Gastroesophageal sphincter (tissue), 4 donors: ENCODE measurements at regions not wholly inside any gene's neighbourhood (a gene's known extent, or its start where the extent isn't known, plus 50 kb on each side); places are given as distances from the start of the nearest gene placed in this dataset.

Experiments
- ATAC-seq: fragments of 150-250 bp; one replicate; pipeline ENCODE4 v1.9.1; 2016; ENCODE audit warnings: mild to moderate bottlenecking, moderate library complexity
- H3K27ac ChIP-seq, 4 donors: fragments of 200-600 bp; sonication (generic) in 3 of 4; 1 replicate in 3 of 4; 2 replicates in 1 of 4; pipeline ENCODE4 v1.5.1; 2016 to 2019
- H3K27me3 ChIP-seq: fragments of 200-600 bp; sonication (generic); one replicate; pipeline ENCODE4 v1.5.1; 2019
- H3K36me3 ChIP-seq, 2 donors: fragments of 200-600 bp; sonication (generic); one replicate each; pipeline ENCODE4 v1.5.1; 2019; ENCODE audit warnings: control low read depth in 1 of 2
- H3K4me1 ChIP-seq, 3 donors: fragments of 200-600 bp; sonication (generic); 1 replicate in 2 of 3; 2 replicates in 1 of 3; pipeline ENCODE4 v1.5.1; 2016 to 2019; ENCODE audit warnings: control low read depth in 2 of 3
- H3K4me3 ChIP-seq, 2 donors: fragments of 200-600 bp; sonication (generic); one replicate each; pipeline ENCODE4 v1.5.1; 2019; ENCODE audit warnings: mild to moderate bottlenecking in 1 of 2, moderate library complexity in 1 of 2
- H3K9me3 ChIP-seq, 3 donors: fragments of 200-600 bp; sonication (generic); one replicate each; pipeline ENCODE4 v1.5.1; 2017 to 2019; ENCODE audit warnings: control low read depth in 2 of 3
- EP300 ChIP-seq: sonication (generic); formaldehyde crosslinking; IDR thresholded peaks from one replicate; pipeline ENCODE4 v1.6.1; 2017; ENCODE audit warnings: antibody characterized with exemption, mild to moderate bottlenecking
- POLR2A ChIP-seq, 2 donors: fragments of 450-650 bp; IDR thresholded peaks; one replicate each; pipeline ENCODE4 v1.6.1; 2017; ENCODE audit warnings: antibody characterized with exemption in 2 of 2, mild to moderate bottlenecking in 2 of 2, moderate library complexity in 1 of 2
- POLR2AphosphoS5 ChIP-seq: sonication (generic); formaldehyde crosslinking; IDR thresholded peaks from one replicate; pipeline ENCODE4 v1.6.1; 2017; ENCODE audit warnings: antibody characterized with exemption
- WGBS, 2 donors: methylation state at CpG; one replicate each; pipeline ENCODE4 v1.1.5; 2018; ENCODE audit warnings: low coverage in 1 of 2; 5-methylcytosine and 5-hydroxymethylcytosine counted together
- TF ChIP-seq, protein P1 (sequence below), 4 experiments: fragments of 200-600 bp in 2 of 4; fragments of 450-650 bp in 2 of 4; sonication (generic) in 1 of 4; IDR thresholded peaks; one replicate each; pipeline ENCODE4 v1.5.1; 2017 to 2019; ENCODE audit warnings: antibody characterized with exemption in 4 of 4, mild to moderate bottlenecking in 2 of 4, moderate library complexity in 2 of 4

- no peak for ATAC-seq
Measured at GRCh38 chr6:156347656-156348055, 429.5 kb upstream of the ARID1B start.

GRCh38 chr6:156347246-156347645 lies 429.9 kb upstream of the ARID1B start:
- H3K27ac ChIP-seq, result no peak overlapping the region

More at GRCh38 chr6:156347656-156348055, 429.5 kb upstream of the ARID1B start:
- Histone ChIP-seq H3K27ac (no peak overlapping the region), H3K36me3 (no peaks in the 10 kb centered on the region), H3K9me3 (no peaks in the 10 kb centered on the region), H3K4me1 (no peaks in the 10 kb centered on the region), H3K27me3 (peaks cover 12% of the 10 kb centered on the region), H3K4me3 (no peak overlapping the region)
- no peak for TF ChIP-seq POLR2AphosphoS5
- no peak for TF ChIP-seq EP300
- TF ChIP-seq, protein P1, sequence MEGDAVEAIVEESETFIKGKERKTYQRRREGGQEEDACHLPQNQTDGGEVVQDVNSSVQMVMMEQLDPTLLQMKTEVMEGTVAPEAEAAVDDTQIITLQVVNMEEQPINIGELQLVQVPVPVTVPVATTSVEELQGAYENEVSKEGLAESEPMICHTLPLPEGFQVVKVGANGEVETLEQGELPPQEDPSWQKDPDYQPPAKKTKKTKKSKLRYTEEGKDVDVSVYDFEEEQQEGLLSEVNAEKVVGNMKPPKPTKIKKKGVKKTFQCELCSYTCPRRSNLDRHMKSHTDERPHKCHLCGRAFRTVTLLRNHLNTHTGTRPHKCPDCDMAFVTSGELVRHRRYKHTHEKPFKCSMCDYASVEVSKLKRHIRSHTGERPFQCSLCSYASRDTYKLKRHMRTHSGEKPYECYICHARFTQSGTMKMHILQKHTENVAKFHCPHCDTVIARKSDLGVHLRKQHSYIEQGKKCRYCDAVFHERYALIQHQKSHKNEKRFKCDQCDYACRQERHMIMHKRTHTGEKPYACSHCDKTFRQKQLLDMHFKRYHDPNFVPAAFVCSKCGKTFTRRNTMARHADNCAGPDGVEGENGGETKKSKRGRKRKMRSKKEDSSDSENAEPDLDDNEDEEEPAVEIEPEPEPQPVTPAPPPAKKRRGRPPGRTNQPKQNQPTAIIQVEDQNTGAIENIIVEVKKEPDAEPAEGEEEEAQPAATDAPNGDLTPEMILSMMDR (IDR thresholded peaks at IDR 0.05), result no peak
- no peak for TF ChIP-seq POLR2A (IDR thresholded peaks at IDR 0.05)
- WGBS, 2 donors, result 58 to 81% methylated on average over 5 to 6 of the region's 6 CpGs

GRCh38 chr6:156345700-156346099 lies 431.5 kb upstream of the ARID1B start:
- Histone ChIP-seq H3K27me3 (peaks cover 7% of the 10 kb centered on the region), H3K9me3 (no peaks in the 10 kb centered on the region), H3K27ac (no peak overlapping the region), H3K4me1 (no peaks in the 10 kb centered on the region), H3K36me3 (no peaks in the 10 kb centered on the region), H3K4me3 (no peak overlapping the region)
- ATAC-seq, result no peak
- TF ChIP-seq EP300 (no peak), POLR2AphosphoS5 (no peak), POLR2A (IDR thresholded peaks at IDR 0.05) (no peak)
- TF ChIP-seq, protein P1 (IDR thresholded peaks at IDR 0.05), result no peak
- WGBS, 2 donors, result 73 to 85% methylated on average over 7 of the region's 7 CpGs

More at GRCh38 chr6:156347246-156347645, 429.9 kb upstream of the ARID1B start:
- no peaks in the 10 kb centered on the region for H3K4me1 ChIP-seq
- peaks cover 9% of the 10 kb centered on the region for H3K27me3 ChIP-seq
- WGBS, 2 donors, result 38 to 46% methylated on average over 7 of the region's 7 CpGs
- H3K9me3 ChIP-seq, result no peaks in the 10 kb centered on the region
- H3K36me3 ChIP-seq, result no peaks in the 10 kb centered on the region
- TF ChIP-seq POLR2A (IDR thresholded peaks at IDR 0.05) (no peak), POLR2AphosphoS5 (no peak), EP300 (no peak)
- TF ChIP-seq, protein P1 (IDR thresholded peaks at IDR 0.05), result no peak
- no peak for ATAC-seq
- no peak overlapping the region for H3K4me3 ChIP-seq

DNA sequence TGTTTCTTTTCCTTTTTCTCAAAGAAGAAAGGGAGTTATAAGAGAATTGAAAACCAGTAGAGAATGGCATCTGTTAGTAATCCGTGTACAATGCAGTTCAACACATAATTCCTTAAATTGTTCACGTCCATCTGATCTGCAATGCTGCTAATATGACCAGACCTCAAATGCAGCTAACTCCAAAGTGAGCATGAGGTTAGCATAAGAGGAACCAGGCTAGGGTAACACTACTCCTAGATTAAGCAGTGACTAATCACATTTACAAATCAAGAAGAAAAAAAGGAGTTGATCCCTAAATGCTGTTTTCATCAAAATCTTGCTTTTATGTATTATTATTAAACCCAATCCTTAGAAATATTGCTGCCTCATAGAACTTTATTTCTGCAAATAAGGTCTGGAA lies 432.7 kb upstream of the ARID1B start:
- no peak for TF ChIP-seq EP300
- TF ChIP-seq POLR2AphosphoS5, result no peak
- no peak for TF ChIP-seq POLR2A (IDR thresholded peaks at IDR 0.05)
- TF ChIP-seq, protein P1 (IDR thresholded peaks at IDR 0.05), result no peak
- H3K4me1 ChIP-seq, result no peaks in the 10 kb centered on the region
- no peaks in the 10 kb centered on the region for H3K9me3 ChIP-seq
- H3K27me3 ChIP-seq, result peaks cover 15% of the 10 kb centered on the region
- no peak overlapping the region for H3K27ac ChIP-seq
- 64 to 68% methylated on average over 2 of the region's 2 CpGs for WGBS, 2 donors
- H3K4me3 ChIP-seq, result no peak overlapping the region
- no peaks in the 10 kb centered on the region for H3K36me3 ChIP-seq
- no peak for ATAC-seq

- WGBS, 2 donors, result 93 to 100% methylated on average over 2 to 4 of the region's 4 CpGs
Measured at GRCh38 chr6:156337801-156338200, 439.4 kb upstream of the ARID1B start.

More at GRCh38 chr6:156337801-156338200, 439.4 kb upstream of the ARID1B start:
- Histone ChIP-seq H3K9me3 (peaks cover 0 to 2% (median 0%) of the 10 kb centered on the region in 3 donors), H3K4me1 (no peaks in the 10 kb centered on the region), H3K36me3 (no peaks in the 10 kb centered on the region), H3K27ac (no peak overlapping the region), H3K27me3 (peaks cover 7% of the 10 kb centered on the region), H3K4me3 (no peak overlapping the region)
- no peak for TF ChIP-seq EP300
- TF ChIP-seq, protein P1 (IDR thresholded peaks at IDR 0.05), result no peak
- no peak for TF ChIP-seq POLR2AphosphoS5
- no peak for TF ChIP-seq POLR2A (IDR thresholded peaks at IDR 0.05)
- no peak for ATAC-seq
